Epithelial cell of esophagus (primary cell): ENCODE measurements at regions not wholly inside any gene's neighbourhood (a gene's known extent, or its start where the extent isn't known, plus 50 kb on each side); places are given as distances from the start of the nearest gene placed in this dataset.

Experiments
- DNase-seq: peaks from one replicate; pipeline ENCODE4 v3.0.0; 2010; ENCODE audit warnings: low read depth
- H3K4me3 ChIP-seq: 2 replicates; pipeline ENCODE4 v1.5.1; 2011; ENCODE audit warnings: mild to moderate bottlenecking, low read length, control low read depth
- CTCF ChIP-seq: IDR thresholded peaks from 2 replicates; pipeline ENCODE4 v1.5.1; 2011; ENCODE audit warnings: low read depth, mild to moderate bottlenecking, low read length, control low read depth, inconsistent platforms; ENCODE audit not compliant: insufficient read depth; ENCODE audit errors: missing control alignments

- peak overlapping the region; percentile 54 for H3K4me3 ChIP-seq
- TF ChIP-seq CTCF, result peak; percentile 48
- peak; percentile 83 for DNase-seq
Measured at GRCh38 chr12:77324763-77325468, 259.5 kb upstream of the E2F7 start.

- peak overlapping the region; percentile 47 for H3K4me3 ChIP-seq
- DNase-seq, result no peak
- TF ChIP-seq CTCF, result no peak
Measured at GRCh38 chr12:77324416-77324762, 259.0 kb upstream of the E2F7 start.

DNA sequence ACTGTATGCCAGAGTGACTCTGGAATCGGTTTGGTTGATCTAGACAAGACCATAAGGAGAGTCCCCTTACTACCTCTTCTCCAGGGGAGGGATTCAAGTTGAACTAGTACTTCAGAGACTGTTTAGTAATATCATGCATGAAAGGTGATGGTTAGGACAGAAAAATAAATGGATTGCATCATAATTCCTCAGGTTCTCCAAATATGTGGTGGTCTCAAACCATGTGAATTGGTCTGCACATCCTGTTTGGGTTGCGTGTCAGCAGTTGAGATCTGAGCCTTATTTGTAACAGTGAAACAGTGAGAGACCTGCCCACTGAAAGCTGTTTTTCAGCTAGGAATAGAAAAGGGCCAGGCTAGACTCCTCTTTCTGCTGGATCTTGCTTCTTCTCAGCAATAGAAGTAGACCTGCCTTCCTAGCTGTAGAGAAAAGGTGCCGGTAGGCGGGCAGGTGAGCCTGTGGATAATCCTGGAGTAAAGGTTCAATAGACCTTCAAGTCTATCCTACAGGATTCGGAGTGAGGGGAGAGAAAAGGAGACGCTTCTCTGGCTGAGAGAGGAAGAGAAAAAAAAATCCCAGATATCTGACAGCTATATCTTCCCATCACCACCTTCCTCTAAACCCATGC is 258.5 kb upstream of the E2F7 start:
- H3K4me3 ChIP-seq, result no peak overlapping the region
- TF ChIP-seq CTCF, result no peak
- DNase-seq, result no peak

DNA sequence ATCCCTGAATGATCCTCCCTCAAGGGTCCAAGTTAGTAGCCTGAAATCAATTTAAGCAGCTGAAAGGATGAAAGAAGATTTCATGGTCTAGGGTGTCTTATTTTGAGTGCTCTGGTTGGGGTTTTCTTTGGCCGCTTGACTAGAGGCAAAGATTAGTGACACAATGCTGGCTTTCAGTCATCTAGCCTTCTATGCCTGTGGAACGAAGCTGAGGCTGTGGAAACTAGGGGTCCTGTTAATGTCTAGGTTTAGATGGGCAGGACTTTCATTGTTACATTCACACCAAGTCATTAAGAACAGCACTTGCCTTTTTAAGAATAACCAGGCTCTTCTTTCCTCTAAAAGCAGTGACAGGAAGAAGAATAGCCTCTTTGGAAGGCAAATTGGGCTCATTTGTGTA is 253.8 kb upstream of the E2F7 start:
- no peak for TF ChIP-seq CTCF
- H3K4me3 ChIP-seq, result no peak overlapping the region
- no peak for DNase-seq

- TF ChIP-seq CTCF, result no peak
Measured at GRCh38 chr12:77315407-77315806, 250.0 kb upstream of the E2F7 start.

GRCh38 chr12:77314378-77315052 is 249.1 kb upstream of the E2F7 start:
- H3K4me3 ChIP-seq, result no peak overlapping the region
- no peak for TF ChIP-seq CTCF
- no peak for DNase-seq

More at GRCh38 chr12:77315407-77315806, 250.0 kb upstream of the E2F7 start:
- DNase-seq, result no peak
- H3K4me3 ChIP-seq, result no peak overlapping the region

GRCh38 chr12:77308056-77308455 is 242.7 kb upstream of the E2F7 start:
- no peak for DNase-seq
- TF ChIP-seq CTCF, result no peak
- no peak overlapping the region for H3K4me3 ChIP-seq
